ENCODE measurements at regions not wholly inside any gene's neighbourhood (a gene's known extent, or its start where the extent isn't known, plus 50 kb on each side); places are given as distances from the start of the nearest gene placed in this dataset.

- TF ChIP-seq, protein P1, sequence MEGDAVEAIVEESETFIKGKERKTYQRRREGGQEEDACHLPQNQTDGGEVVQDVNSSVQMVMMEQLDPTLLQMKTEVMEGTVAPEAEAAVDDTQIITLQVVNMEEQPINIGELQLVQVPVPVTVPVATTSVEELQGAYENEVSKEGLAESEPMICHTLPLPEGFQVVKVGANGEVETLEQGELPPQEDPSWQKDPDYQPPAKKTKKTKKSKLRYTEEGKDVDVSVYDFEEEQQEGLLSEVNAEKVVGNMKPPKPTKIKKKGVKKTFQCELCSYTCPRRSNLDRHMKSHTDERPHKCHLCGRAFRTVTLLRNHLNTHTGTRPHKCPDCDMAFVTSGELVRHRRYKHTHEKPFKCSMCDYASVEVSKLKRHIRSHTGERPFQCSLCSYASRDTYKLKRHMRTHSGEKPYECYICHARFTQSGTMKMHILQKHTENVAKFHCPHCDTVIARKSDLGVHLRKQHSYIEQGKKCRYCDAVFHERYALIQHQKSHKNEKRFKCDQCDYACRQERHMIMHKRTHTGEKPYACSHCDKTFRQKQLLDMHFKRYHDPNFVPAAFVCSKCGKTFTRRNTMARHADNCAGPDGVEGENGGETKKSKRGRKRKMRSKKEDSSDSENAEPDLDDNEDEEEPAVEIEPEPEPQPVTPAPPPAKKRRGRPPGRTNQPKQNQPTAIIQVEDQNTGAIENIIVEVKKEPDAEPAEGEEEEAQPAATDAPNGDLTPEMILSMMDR (IDR thresholded peaks at IDR 0.05): no peak
- no peak for TF ChIP-seq POLR2A (IDR thresholded peaks at IDR 0.05)
Measured at GRCh38 chr7:46610746-46611145, 689.7 kb upstream of the IGFBP3 start.
